GM13977 (cell line): ENCODE measurements at regions not wholly inside any gene's neighbourhood (a gene's known extent, or its start where the extent isn't known, plus 50 kb on each side); places are given as distances from the start of the nearest gene placed in this dataset.
"Not testable (repeated sequence)": the region's sequence is repeated elsewhere in the genome, so short reads cannot be mapped to it uniquely, and the experiment has no call there.

ENCODE experiments used
- DNase-seq: peaks from one replicate; pipeline ENCODE4 v3.0.0; 2012; ENCODE audit warnings: low spot score
- in situ Hi-C: fragments of 300-500 bp; cut with MboI; formaldehyde crosslinking; loops from one replicate; pipeline ENCODE4 v1.12.0; 2022; ENCODE audit warnings: low sequenced_read_pairs, low pct_unique_long_range_greater_than_20kb, mixed read lengths, inconsistent platforms; ENCODE audit not compliant: unreplicated experiment
- TF ChIP-seq, protein P1 (sequence below): IDR thresholded peaks from 2 replicates; pipeline ENCODE4 v1.5.1; 2012; ENCODE audit warnings: mild to moderate bottlenecking, control low read depth; ENCODE audit not compliant: insufficient read depth; ENCODE audit errors: extremely low read depth, missing control alignments

DNA sequence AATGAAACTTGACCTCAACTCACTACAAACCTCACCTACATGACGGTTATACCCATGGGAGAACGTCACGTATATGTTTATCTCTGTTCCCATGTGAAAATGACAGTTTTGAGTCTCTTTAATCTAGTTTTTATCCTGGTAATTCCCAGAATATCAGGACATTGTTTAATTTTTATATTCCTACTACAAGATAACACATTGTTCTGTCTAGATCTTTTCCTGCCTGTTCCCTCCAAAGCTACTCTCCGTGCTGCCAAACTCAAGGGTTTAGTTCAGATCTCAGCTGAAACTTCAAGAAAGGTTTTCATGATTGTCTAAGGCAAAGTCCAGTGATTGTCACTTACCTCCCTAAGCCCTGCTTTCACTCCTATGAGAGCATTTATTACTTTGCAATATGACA, 1159.4 kb upstream of the SEMA6A start:
- no peak for DNase-seq
- TF ChIP-seq, protein P1, sequence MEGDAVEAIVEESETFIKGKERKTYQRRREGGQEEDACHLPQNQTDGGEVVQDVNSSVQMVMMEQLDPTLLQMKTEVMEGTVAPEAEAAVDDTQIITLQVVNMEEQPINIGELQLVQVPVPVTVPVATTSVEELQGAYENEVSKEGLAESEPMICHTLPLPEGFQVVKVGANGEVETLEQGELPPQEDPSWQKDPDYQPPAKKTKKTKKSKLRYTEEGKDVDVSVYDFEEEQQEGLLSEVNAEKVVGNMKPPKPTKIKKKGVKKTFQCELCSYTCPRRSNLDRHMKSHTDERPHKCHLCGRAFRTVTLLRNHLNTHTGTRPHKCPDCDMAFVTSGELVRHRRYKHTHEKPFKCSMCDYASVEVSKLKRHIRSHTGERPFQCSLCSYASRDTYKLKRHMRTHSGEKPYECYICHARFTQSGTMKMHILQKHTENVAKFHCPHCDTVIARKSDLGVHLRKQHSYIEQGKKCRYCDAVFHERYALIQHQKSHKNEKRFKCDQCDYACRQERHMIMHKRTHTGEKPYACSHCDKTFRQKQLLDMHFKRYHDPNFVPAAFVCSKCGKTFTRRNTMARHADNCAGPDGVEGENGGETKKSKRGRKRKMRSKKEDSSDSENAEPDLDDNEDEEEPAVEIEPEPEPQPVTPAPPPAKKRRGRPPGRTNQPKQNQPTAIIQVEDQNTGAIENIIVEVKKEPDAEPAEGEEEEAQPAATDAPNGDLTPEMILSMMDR, result no peak
- in situ Hi-C loops, result no loop called here

DNA sequence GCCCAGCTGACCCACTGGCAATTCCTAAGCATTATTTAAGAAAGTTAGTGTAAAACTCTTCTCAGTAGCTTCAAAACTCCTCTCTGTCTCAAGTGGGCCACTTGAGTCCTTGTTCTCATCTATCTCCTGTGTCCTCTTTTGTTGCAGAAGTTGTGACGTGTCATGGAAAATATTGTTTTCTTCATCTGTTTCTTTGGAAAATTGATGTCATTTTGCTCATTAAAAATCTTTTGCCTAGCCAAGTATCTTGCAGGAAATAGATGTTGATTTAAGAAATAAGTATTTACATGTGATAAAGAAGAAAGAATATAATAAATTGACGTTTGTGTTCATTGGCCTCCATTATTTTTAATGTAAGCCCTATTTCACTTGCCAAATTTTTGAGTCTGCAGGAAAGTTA, 1158.4 kb upstream of the SEMA6A start:
- no peak for DNase-seq
- TF ChIP-seq, protein P1, result no peak
- in situ Hi-C loops, result no loop called here

DNA sequence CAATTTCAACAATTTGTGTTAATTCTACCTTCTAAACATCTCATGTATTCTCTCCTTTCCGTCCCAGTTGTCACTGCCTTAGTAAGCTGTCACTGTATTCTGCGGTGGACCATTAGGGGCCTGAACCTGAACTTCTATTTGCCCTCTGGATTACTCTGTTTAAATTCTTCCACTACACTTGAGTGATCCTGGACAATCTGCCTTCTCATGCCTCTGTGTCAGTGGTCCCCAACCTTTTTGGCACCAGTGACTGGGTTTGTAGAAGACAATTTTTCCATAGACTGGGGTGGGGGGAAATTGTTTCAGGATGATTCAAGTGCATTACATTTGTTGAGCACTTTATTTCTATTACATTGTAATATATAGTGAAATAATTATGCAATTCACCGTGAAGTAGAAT, 1157.6 kb upstream of the SEMA6A start:
- DNase-seq, result no peak
- TF ChIP-seq, protein P1, result no peak
- in situ Hi-C loops, result no loop called here

DNA sequence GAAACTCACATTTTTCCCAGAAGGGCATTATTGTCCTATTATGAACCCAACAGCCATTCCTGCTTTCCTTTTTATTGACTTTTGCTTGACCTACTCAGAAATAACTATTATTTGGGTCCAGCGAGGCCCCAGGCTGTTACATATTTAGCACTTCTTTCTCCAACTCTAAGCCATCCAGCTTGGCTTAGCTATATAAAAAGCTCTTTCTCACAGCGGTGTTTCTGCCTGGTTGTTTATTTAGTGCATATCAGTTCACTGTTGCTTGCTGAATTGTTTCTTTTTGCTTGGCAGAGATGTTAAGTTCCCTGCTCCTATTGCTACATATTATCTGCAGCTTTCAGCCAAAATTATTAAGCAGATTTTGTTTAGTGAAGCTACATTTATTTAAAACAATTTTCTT, 1156.8 kb upstream of the SEMA6A start:
- in situ Hi-C loops, result no loop called here
- TF ChIP-seq, protein P1, result no peak
- no peak for DNase-seq

DNA sequence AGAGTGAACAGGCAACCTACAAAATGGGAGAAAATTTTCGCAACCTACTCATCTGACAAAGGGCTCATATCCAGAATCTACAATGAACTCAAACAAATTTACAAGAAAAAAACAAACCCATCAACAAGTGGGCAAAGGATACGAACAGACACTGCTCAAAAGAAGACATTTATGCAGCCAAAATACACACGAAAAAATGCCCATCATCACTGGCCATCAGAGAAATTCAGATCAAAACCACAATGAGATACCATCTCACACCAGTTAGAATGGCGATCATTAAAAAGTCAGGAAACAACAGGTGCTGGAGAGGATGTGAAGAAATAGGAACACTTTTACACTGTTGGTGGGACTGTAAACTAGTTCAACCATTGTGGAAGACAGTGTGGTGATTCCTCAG, 1146.2 kb upstream of the SEMA6A start:
- DNase-seq, in situ Hi-C loops: not testable (repeated sequence)

DNA sequence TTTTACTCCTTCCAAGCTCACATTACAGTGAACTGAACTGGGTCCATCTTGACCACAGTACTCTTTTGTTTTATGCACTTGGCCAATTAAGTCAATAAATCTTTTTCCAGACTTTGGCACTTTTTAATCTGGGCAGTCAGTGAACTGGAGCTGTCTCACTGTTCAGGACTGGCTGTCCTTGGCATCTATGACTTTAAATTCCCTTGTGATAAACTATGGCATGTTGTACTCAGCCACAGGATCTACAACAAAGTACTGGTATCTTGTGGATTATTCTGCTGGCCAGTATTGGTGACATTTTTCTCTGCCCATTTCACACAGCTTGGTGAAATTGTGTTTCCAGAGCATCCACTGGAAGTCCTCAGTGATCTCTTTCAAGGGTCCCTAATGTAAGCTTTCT, 1144.8 kb upstream of the SEMA6A start:
- DNase-seq, result no peak
- in situ Hi-C loops, result no loop called here

DNA sequence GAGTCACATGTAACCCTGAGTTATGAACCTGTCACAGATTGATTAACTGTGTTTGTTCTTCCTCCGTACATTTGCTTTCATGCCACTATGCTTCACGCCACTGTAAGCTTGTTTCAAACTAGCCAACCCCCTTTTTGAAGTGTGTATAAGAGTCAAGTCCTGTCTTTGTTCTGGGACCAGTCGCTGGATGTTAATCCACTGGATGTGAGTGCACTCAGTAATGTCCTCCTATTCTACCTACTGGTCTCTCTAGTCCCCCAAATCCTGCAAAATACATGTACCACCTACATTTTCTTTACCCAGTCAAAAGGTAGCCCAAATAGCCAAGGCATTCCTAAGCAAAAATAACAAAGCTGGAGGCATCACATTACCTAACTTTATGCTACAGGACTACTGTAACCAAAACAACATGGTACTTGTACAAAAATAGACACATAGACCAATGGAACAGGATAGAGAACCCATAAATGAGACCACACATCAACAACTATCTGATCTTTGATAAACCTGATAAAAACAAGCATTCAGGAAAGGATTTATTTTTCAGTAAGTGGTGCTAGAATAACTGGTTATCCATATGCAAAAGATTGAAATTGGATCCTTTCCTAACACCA, 1139.1 kb upstream of the SEMA6A start:
- in situ Hi-C loops, result no loop called here
- no peak for DNase-seq
- TF ChIP-seq, protein P1, result no peak

More for the DNA sequence above, 1144.8 kb upstream of the SEMA6A start:
- TF ChIP-seq, protein P1, result no peak
